ENCODE measurements at regions not wholly inside any gene's neighbourhood (a gene's known extent, or its start where the extent isn't known, plus 50 kb on each side); places are given as distances from the start of the nearest gene placed in this dataset.

- TF ChIP-seq CTCF (IDR thresholded peaks at IDR 0.05) (no peak), POLR2A (IDR thresholded peaks at IDR 0.05) (no peak), EP300 (IDR thresholded peaks at IDR 0.05) (no peak)
Measured at GRCh38 chr15:47244361-47244760, 472.9 kb upstream of the SEMA6D start.
